NCI-H82 (cell line): ENCODE measurements at regions not wholly inside any gene's neighbourhood (a gene's known extent, or its start where the extent isn't known, plus 50 kb on each side); places are given as distances from the start of the nearest gene placed in this dataset.
A peak's percentile ranks its signal among the peaks of the same experiment; 100 is the strongest.
"Not testable (repeated sequence)": the region's sequence is repeated elsewhere in the genome, so short reads cannot be mapped to it uniquely, and the experiment has no call there.

Experiments used
- DNase-seq: peaks from one replicate; lab custom pipeline; 2025; lab: John Stamatoyannopoulos, UW

GRCh38 chr6:168369786-168370185 lies 50.2 kb upstream of the DACT2 start:
- DNase-seq: no peak

GRCh38 chr6:168370310-168370991 lies 50.9 kb upstream of the DACT2 start:
- peak; percentile 47 for DNase-seq

- DNase-seq: no peak
These were observed 51.6 kb upstream of the DACT2 start for GRCh38 chr6:168371185-168371584.

DNA sequence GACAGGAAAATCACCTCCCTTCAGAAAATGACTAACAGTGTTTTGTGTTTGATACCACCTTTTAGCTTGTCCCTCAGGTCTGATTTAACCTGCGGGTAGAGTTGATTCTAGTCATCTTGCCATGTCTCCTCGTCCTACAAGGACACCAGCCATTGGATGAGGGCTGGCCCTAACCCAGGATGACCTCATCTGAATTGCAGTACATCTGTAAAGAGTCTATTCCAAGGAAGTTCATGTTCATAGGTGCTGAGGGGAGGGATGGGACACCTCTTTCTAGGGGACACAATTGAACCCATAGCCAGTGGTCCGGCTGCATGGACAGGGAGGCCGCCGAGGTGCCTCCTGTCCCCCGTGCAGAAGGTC lies 52.0 kb upstream of the DACT2 start:
- DNase-seq: no peak

GRCh38 chr6:168371981-168372711 lies 52.6 kb upstream of the DACT2 start:
- DNase-seq: no peak

DNA sequence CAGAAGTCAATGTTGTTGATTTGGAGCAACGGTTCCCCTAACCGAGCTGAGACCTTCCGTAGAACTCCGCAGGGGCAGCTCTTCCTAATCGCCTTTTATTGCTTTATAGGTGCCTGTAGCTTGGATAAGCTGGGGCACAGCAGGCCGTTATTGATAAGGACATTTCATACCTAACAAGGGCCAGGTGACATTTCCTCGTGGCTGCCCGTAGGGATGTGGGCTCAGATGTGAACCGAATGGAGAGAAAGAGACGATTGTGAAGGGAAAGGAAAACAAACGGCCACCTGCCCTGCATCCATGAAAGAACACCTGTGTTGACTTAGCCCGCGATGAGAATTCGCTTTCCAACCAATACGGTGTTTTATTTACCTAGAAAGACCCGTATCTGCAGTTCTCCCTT lies 53.3 kb upstream of the DACT2 start:
- no peak for DNase-seq

- no peak for DNase-seq
These were observed 53.8 kb upstream of the DACT2 start for GRCh38 chr6:168373389-168373788.

DNA sequence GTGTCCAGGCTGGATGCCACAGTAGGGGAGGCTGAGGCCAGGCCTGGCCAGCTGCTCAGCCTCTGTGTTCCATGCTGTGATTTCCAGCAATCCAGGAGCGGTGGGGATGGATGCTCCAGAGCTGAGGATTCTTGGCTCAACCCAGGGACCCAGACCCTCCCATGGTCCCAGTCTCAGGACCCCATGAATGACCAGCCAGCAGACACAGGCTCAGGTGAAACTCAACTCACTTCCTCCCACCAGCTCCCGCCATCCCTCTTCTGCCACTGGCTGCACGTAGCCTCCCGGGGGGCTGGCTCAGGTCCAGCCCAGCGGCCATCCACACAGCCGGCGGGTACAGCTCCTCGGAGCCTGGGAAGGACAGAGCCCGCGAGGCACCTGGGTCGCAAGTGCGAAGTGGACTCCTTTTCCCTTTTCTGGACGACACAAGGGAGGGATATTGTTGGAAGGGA lies 54.5 kb upstream of the DACT2 start:
- DNase-seq: no peak

GRCh38 chr6:168374541-168375071 lies 55.0 kb upstream of the DACT2 start:
- DNase-seq: no peak

GRCh38 chr6:168376120-168376519 lies 56.5 kb upstream of the DACT2 start:
- no peak for DNase-seq

GRCh38 chr6:168376811-168377483 lies 57.4 kb upstream of the DACT2 start:
- DNase-seq: no peak

- no peak for DNase-seq
These were observed 57.9 kb upstream of the DACT2 start for GRCh38 chr6:168377484-168377855.

- DNase-seq: no peak
These were observed 58.6 kb upstream of the DACT2 start for GRCh38 chr6:168377856-168378832.

GRCh38 chr6:168379579-168379978 lies 60.0 kb upstream of the DACT2 start:
- not testable (repeated sequence) for DNase-seq

DNA sequence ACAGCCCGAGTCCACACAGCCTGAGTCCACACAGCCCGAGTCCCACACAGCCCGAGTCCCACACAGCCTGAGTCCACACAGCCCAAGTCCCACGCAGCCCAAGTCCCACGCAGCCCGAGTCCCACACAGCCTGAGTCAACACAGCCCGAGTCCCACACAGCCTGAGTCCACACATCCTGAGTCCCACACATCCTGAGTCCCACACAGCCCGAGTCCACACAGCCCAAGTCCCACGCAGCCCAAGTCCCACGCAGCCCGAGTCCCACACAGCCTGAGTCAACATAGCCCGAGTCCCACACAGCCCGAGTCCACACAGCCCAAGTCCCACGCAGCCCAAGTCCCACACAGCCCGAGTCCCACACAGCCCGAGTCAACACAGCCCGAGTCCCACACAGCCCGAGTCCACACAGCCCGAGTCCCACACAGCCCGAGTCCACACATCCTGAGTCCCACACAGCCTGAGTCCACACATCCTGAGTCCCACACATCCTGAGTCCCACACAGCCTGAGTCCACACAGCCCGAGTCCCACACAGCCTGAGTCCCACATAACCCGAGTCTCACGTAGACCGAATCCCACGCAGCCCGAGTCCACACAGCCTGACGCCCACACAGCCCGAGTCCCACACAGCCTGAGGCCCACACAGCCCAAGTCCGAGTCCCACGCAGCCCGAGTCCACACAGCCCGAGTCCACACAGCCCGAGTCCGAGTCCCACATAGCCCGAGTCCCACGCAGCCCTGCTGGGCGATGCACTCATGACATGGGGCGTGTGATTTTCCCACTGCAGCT lies 60.6 kb upstream of the SMOC2 start:
- DNase-seq: not testable (repeated sequence)

DNA sequence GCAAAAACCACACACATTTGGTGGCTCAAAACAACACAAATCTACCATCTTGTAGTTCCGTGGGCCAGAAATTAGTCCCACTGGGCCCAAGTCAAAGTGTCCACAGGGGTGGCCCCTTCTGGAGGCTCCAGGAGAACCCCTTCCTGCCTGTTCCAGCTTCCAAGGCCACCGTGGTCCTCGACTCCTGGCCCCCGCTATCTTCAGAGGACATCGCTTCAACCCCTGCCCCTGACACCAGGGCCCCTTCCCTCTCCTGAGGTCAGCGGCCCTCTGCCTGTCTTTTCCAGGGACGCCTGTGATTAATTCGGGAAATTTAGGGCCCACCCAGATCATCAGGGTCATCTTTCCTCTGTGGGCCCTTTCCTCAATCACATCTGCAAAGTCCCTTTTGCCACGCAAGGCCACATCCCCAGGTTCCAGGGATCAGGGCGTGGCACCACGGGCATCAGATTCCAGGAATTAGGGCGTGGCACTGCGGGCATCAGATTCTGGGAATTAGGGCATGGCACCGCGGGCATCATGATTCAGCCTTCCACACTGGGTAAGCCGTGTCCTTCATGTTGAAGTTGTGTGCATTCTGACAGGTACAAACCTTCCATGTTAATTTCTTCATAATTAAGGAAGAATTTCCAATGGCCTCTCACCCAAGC lies 59.9 kb upstream of the SMOC2 start:
- DNase-seq: no peak

DNA sequence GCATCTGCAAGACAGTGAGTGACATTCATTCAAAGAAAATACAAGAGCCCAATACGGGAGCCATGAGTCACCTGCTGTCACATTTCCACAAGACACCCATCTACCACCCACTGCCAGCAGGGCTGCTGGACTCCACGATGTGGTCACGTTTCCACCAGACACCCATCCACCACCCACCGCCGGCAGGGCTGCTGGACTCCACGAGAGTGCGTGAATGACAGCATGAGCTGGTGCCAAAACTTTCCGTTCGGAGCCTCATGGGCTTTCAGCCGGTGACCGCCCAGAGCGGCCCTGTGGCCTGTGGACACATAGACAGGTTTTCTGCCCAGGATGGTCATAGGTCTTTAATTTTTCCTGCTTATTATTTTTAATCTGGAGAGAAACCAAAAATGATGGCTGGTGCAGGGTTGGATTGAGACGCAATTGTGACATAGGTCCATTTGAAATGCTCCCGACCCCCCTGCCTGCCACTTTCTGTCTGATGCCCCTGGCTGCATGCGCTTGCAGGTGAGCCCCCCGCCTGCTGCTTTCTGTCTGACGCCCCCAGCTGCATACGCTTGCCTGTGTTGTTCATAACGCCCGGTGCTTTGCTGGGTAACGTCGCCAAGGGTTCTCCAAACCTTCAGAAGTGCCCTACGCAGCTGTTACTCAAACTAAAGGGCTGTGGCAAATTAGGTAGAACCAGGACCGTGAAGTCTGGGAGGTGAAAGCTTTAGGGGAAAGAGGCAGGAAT lies 59.1 kb upstream of the SMOC2 start:
- DNase-seq: no peak

- DNase-seq: no peak
These were observed 57.7 kb upstream of the SMOC2 start for GRCh38 chr6:168383062-168383854.
